PC-9 (cell line): ENCODE measurements at regions not wholly inside any gene's neighbourhood (a gene's known extent, or its start where the extent isn't known, plus 50 kb on each side); places are given as distances from the start of the nearest gene placed in this dataset.
"Not testable (repeated sequence)": the region's sequence is repeated elsewhere in the genome, so short reads cannot be mapped to it uniquely, and the experiment has no call there.

Experiments used
- CTCF ChIP-seq: fragments of 200-600 bp; sonication (generic); conservative IDR thresholded peaks from 2 replicates; pipeline ENCODE4 v1.6.1; 2017; ENCODE audit warnings: mixed run types, antibody characterized with exemption, mild to moderate bottlenecking, moderate library complexity
- EZH2 ChIP-seq: fragments of 200-600 bp; sonication (generic); IDR thresholded peaks from 2 replicates; pipeline ENCODE4 v1.8.0; 2017; ENCODE audit warnings: antibody characterized with exemption, low read depth

DNA sequence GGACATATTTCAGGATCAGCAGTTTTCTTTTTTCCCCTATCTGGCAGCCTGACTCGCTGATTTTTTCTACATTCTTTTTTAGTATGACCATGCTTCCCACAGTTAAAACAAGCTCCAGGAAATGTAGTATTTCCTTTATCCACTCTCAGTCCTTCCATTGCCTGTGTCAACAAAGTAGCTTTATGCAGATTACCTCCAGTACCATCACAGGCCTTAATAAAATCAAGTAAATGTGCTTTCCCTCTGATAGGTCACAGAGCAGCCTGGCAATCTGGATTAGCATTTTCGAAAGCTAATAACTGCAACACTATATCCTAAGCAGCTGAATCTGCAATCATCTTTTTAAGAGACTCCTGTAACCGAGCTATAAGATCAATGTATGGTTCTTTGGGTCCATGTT lies 432.6 kb upstream of the SGO1 start:
- not testable (repeated sequence) for TF ChIP-seq CTCF, EZH2
